RWPE2 (cell line): ENCODE measurements at regions not wholly inside any gene's neighbourhood (a gene's known extent, or its start where the extent isn't known, plus 50 kb on each side); places are given as distances from the start of the nearest gene placed in this dataset.
A peak's percentile ranks its signal among the peaks of the same experiment; 100 is the strongest.
"Not testable (repeated sequence)": the region's sequence is repeated elsewhere in the genome, so short reads cannot be mapped to it uniquely, and the experiment has no call there.

Experiments used
- ATAC-seq: fragments of 200-7000 bp; cut with Tn5 transposase; 3 replicates; pipeline ENCODE4 v1.9.1; 2021; ENCODE audit warnings: low read depth
- DNase-seq: peaks from one replicate; pipeline ENCODE4 v3.0.0-alpha.2; 2020; ENCODE audit warnings: low spot score
- H3K27ac ChIP-seq: fragments of 450-650 bp; 2 replicates; pipeline ENCODE4 v1.5.1; 2017; ENCODE audit warnings: mild to moderate bottlenecking; ENCODE audit not compliant: poor library complexity, severe bottlenecking
- H3K27me3 ChIP-seq: fragments of 250-450 bp; sonication (Bioruptor Pico); 2 replicates; pipeline ENCODE4 v1.5.1; 2021; ENCODE audit warnings: mild to moderate bottlenecking, moderate library complexity; ENCODE audit not compliant: insufficient read depth, poor library complexity, severe bottlenecking
- H3K36me3 ChIP-seq: fragments of 250-450 bp; sonication (Bioruptor Pico); 2 replicates; pipeline ENCODE4 v1.5.1; 2020; ENCODE audit warnings: low read depth, mild to moderate bottlenecking, moderate library complexity
- H3K4me1 ChIP-seq: fragments of 250-450 bp; sonication (Bioruptor Pico); 2 replicates; pipeline ENCODE4 v1.5.1; 2021; ENCODE audit warnings: mild to moderate bottlenecking, moderate library complexity; ENCODE audit not compliant: insufficient read depth, poor library complexity, severe bottlenecking
- H3K4me3 ChIP-seq: fragments of 250-450 bp; sonication (Bioruptor Pico); 2 replicates; pipeline ENCODE4 v1.5.1; 2021; ENCODE audit warnings: mild to moderate bottlenecking, moderate library complexity; ENCODE audit not compliant: severe bottlenecking
- H3K9me3 ChIP-seq: fragments of 250-450 bp; sonication (Bioruptor Pico); 2 replicates; pipeline ENCODE4 v1.5.1; 2021; ENCODE audit warnings: mild to moderate bottlenecking, moderate library complexity; ENCODE audit not compliant: severe bottlenecking
- TF ChIP-seq, protein P1 (sequence below): fragments of 450-650 bp; IDR thresholded peaks from one replicate; pipeline ENCODE4 v1.5.1; 2017; ENCODE audit warnings: mild to moderate bottlenecking, moderate library complexity; ENCODE audit not compliant: poor library complexity, severe bottlenecking

DNA sequence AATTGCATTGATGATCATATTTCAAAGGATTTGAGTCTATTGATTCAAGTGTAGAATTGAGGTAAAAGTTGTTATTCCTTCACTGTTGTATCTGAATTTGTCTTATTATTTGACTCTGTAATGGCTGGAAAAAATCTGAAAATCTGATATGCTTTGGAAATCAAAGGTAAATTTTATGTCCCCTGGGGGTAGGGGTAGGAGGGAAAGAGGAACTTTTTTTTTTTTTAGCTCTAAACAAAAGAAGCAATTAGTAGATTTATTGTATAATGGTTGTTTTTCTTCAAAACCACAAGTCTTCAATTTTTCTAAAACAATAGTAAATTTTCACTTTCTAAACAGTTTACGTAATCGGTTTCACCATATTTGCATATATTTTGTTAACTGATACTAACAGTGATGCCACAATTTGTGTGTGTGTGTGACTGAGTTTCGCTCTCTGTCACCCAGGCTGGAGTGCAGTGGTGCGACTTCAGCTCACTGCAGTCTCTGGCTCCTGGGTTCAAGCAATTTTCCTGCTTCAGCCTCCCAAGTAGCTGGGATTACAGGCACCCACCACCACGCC, 91.7 kb upstream of the GOLGA6L4 start:
- no peaks in the 10 kb centered on the region for H3K36me3 ChIP-seq
- no peaks in the 10 kb centered on the region for H3K9me3 ChIP-seq
- H3K27me3 ChIP-seq = no peaks in the 10 kb centered on the region
- DNase-seq = no peak
- ATAC-seq = no peak
- no peak overlapping the region for H3K27ac ChIP-seq
- TF ChIP-seq, protein P1, sequence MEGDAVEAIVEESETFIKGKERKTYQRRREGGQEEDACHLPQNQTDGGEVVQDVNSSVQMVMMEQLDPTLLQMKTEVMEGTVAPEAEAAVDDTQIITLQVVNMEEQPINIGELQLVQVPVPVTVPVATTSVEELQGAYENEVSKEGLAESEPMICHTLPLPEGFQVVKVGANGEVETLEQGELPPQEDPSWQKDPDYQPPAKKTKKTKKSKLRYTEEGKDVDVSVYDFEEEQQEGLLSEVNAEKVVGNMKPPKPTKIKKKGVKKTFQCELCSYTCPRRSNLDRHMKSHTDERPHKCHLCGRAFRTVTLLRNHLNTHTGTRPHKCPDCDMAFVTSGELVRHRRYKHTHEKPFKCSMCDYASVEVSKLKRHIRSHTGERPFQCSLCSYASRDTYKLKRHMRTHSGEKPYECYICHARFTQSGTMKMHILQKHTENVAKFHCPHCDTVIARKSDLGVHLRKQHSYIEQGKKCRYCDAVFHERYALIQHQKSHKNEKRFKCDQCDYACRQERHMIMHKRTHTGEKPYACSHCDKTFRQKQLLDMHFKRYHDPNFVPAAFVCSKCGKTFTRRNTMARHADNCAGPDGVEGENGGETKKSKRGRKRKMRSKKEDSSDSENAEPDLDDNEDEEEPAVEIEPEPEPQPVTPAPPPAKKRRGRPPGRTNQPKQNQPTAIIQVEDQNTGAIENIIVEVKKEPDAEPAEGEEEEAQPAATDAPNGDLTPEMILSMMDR = no peak
- no peak overlapping the region for H3K4me3 ChIP-seq
- H3K4me1 ChIP-seq = no peaks in the 10 kb centered on the region

DNA sequence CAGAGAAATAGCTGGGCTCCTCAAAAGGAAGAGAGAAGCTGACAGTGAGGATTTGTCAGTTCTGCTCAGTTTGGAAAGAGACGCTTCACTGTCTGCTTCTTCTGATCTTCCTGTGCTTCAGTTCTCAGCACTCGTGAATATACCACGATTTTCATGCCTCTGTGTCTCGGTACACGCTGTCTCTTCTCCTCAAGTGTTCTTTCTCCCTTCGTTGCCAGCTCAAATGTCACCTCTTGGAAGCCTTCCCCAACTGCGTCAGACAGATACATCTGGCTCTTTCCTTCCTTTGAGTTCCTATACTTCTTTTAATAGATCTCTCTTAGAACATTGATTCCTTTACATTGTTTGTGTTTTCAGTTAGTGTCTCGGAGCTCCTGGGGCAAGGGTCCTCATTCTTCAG, 90.6 kb upstream of the GOLGA6L4 start:
- not testable (repeated sequence) for H3K27me3 ChIP-seq, ATAC-seq, H3K4me1 ChIP-seq, DNase-seq, H3K9me3 ChIP-seq, H3K27ac ChIP-seq, H3K36me3 ChIP-seq, H3K4me3 ChIP-seq

DNA sequence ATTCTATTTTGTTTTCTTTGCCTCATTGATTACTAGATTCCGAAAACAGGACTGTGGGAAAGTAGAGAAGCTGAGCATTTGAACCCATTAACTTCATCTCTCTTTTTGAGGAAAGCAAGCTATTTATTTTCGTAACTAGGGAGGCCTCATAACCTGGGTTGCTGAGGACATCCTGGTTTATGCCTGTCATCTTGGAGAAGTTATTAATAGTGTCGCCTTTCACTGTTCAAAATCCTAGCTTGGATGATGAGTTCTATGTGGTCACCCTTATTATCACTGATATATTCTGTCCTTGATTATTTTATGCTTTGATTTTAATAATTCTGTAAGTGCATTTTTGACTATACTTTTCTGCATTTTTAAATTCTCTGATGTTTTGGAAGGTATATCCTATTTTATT, 89.3 kb upstream of the GOLGA6L4 start:
- not testable (repeated sequence) for ATAC-seq, H3K4me1 ChIP-seq, H3K4me3 ChIP-seq, H3K27ac ChIP-seq, H3K9me3 ChIP-seq, H3K36me3 ChIP-seq, DNase-seq, H3K27me3 ChIP-seq

DNA sequence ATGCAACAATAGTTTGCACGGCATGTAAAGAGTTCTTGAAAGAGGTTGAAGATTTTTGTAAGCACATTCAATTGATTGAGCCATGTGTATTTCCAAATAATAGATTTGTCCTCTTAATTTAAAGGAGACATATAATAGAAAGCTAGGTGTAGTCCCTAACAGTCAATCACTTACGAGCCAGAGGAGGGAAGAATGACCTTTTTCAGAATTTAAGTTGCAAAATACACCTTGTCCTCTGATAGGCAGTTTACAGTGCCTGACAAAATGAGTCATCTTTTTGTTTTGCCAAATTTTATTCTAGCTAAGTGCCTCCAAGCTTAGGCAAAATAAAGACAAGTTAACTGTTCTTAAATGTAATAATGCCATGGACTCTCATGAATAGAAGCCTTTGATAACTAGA, 88.3 kb upstream of the GOLGA6L4 start:
- ATAC-seq, H3K4me3 ChIP-seq, H3K27me3 ChIP-seq, H3K9me3 ChIP-seq, H3K27ac ChIP-seq, H3K4me1 ChIP-seq, DNase-seq, H3K36me3 ChIP-seq: not testable (repeated sequence)

DNA sequence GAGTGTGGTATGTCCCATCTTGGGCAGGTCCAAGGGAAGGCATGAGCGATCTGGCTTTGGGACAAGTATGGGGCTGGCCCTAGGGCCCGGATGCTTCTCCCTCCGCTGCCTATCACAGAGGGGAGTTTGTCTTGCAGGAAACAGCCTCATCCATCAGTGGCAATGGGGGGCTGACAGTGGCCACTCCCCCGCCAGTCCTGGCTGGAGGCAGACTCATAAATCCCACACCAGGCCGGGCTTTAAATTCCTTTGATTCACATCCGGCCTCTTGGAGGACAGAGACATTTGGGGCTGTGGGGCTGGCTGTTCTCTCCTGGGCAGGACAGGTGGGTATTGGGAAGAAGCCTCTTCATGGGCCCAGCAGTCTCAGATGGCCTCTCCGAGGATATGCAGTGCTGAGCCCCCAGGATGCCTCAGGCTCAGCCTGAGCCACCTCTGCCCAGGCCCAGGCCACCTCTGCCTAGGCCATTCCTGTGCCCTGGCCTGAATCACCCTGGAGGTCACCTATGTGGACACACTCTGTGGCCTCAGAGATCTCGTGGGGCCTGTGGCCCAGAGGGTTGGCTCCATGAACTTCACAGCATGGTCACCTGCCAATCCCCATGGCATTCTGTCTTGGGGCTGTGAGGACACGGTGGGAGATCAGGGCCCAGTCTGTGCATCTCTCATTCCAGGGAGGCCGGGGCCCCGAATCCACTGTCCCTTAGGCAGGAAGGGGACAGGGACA, 84.2 kb upstream of the GOLGA6L4 start:
- Histone ChIP-seq H3K4me1 (no peaks in the 10 kb centered on the region), H3K9me3 (no peaks in the 10 kb centered on the region), H3K27ac (no peak overlapping the region), H3K4me3 (no peak overlapping the region), H3K27me3 (no peaks in the 10 kb centered on the region), H3K36me3 (no peaks in the 10 kb centered on the region)
- TF ChIP-seq, protein P1 = no peak
- DNase-seq (peak; percentile 45), ATAC-seq (0 out of 3 replicates have a peak, but pooled peaks have one; percentile 9)

DNA sequence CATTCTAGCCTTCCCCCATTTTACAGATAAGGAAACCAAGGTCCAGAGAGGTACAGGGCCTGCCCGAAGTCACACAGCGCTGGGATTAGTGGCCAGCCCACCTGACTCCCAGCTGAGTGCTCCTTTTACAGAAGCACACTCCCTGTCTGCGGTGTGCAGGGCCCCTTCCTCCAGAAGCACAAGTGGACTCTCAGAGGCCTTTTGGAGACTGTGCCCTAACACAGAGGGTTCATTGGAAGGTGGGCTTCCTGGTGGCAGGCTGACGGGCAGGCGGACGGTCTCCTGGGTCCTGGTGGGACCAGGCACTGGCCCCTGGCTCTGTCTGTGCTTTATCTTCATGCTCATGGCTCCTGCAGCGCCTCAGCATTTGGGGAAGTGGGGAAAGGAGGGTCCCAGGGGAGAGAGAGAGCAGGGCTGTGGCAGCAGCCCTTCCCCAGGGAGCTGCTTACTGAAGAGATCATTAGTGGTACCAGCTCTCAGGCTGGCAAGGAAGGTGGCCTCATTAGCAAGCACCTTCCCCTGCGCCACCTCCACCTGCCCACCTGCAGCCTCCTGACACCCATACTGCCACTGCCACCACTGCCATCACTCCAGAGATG, 83.1 kb upstream of the GOLGA6L4 start:
- peak; percentile 34 for DNase-seq
- not testable (repeated sequence) for H3K27me3 ChIP-seq, H3K9me3 ChIP-seq, H3K4me3 ChIP-seq, H3K27ac ChIP-seq, ATAC-seq, H3K4me1 ChIP-seq, H3K36me3 ChIP-seq

DNA sequence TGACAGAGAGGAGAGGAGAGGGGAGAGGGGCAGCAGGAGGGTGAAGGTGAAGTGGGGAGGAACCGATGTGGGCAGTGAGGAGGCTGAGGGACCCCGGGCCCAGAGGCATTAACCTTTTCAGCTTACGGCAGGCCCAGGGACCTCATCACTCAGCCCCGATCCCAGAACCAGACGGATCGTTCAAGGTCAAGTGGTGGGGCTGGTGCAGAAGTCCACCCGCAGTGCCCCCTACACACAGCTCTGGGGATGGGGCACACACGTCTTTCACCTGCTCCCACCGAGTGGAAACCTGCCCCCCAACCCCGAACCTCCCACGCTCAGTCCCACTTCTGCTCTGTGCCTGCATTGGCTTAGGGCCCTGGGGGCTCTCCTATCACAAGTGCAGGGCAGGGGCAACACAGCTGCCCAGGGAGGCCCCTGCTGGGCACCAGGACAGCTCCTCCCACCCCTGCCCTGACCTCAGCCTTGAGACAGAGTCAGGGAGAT, 81.9 kb upstream of the GOLGA6L4 start:
- H3K36me3 ChIP-seq, ATAC-seq, H3K27ac ChIP-seq, H3K27me3 ChIP-seq, H3K9me3 ChIP-seq, H3K4me3 ChIP-seq, H3K4me1 ChIP-seq: not testable (repeated sequence)
- DNase-seq = peak; percentile 48

DNA sequence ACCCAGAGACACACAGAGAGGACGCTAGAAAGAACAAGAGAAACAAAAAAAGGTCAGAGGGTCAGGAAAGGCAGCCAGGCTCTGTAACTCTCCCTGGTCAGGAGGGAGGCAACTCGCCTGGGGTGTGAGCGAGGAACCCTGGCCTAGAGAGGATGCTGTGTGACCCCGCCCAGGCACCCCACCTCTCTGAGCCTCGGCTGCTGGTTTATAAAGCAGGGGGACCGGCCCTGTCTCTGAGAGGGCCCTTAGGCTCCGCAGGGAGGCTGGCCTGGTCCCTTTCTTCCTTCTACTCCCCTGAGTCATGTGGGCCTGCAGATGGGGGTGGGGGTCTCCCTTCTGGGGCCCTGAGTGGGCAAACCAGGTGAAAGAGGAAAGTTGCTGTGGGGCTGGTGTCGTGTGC, 81.3 kb upstream of the GOLGA6L4 start:
- not testable (repeated sequence) for H3K27me3 ChIP-seq, H3K27ac ChIP-seq, H3K4me3 ChIP-seq, H3K9me3 ChIP-seq, H3K36me3 ChIP-seq, DNase-seq, ATAC-seq, H3K4me1 ChIP-seq

DNA sequence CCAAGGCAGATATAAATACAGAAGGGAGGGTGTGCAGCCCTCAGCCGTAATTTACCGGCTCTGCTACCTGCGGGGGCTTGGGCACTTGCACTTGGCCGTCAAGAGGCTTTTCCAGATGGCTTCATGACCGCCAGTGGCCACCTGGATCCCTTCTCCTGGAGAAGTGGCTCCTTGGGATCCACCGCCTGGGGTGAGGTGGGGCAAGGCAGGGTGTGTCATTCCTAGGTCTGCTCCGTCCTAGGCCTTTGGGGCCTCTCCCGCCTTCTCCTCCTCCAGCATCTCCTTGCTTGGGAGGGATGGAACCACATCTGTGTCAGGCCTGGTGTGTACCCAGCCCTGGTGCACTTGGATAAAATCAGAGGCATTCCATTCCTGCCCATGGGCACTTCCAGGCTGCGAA, 80.8 kb upstream of the GOLGA6L4 start:
- ATAC-seq, H3K9me3 ChIP-seq: not testable (repeated sequence)

More for the DNA sequence above, 80.8 kb upstream of the GOLGA6L4 start:
- not testable (repeated sequence) for DNase-seq, H3K4me3 ChIP-seq, H3K27ac ChIP-seq, H3K27me3 ChIP-seq, H3K36me3 ChIP-seq, H3K4me1 ChIP-seq
